Heart right ventricle (tissue), 16 donors: ENCODE measurements at regions not wholly inside any gene's neighbourhood (a gene's known extent, or its start where the extent isn't known, plus 50 kb on each side); places are given as distances from the start of the nearest gene placed in this dataset.

ENCODE experiments used
- ATAC-seq, 8 donors: fragments of 200-7000 bp; cut with Tn5 transposase; one replicate each; pipeline ENCODE4 v1.9.1; 2020; ENCODE audit warnings: mild to moderate bottlenecking in 8 of 8, moderate library complexity in 8 of 8, moderate number of reproducible peaks in 1 of 8
- DNase-seq, 2 donors: peaks; one replicate each; pipeline ENCODE4 v3.0.0-alpha.2; 2020
- H3K27ac ChIP-seq, 10 donors: fragments of 200-600 bp; sonication (generic) in 2 of 10; one replicate each; pipeline versions ENCODE4 v1.5.0 to v1.8.0; 2020 to 2022; ENCODE audit warnings: mild to moderate bottlenecking in 3 of 10
- H3K27me3 ChIP-seq, 7 donors: fragments of 200-600 bp; one replicate each; pipeline ENCODE4 v1.8.0; 2021 to 2022; ENCODE audit warnings: mild to moderate bottlenecking in 2 of 7
- H3K36me3 ChIP-seq, 9 donors: fragments of 200-600 bp; sonication (generic) in 1 of 9; one replicate each; pipeline versions ENCODE4 v1.5.0 to v1.8.0; 2020 to 2022; ENCODE audit warnings: mild to moderate bottlenecking in 2 of 9
- H3K4me1 ChIP-seq, 9 donors: fragments of 200-600 bp; sonication (generic) in 1 of 9; one replicate each; pipeline versions ENCODE4 v1.5.0 to v1.8.0; 2020 to 2022; ENCODE audit warnings: mild to moderate bottlenecking in 4 of 9
- H3K4me3 ChIP-seq, 10 donors: fragments of 200-600 bp; sonication (generic) in 2 of 10; one replicate each; pipeline versions ENCODE4 v1.5.0 to v1.8.0; 2020 to 2022; ENCODE audit warnings: mild to moderate bottlenecking in 7 of 10, moderate library complexity in 2 of 10
- H3K9me3 ChIP-seq, 11 donors: fragments of 200-600 bp in 10 of 11; sonication (generic) in 2 of 11; one replicate each; pipeline versions ENCODE4 v1.5.0 to v1.8.0; 2013 to 2022; ENCODE audit warnings: mild to moderate bottlenecking in 2 of 11, control low read depth in 1 of 11, moderate library complexity in 1 of 11
- CTCF ChIP-seq, 9 donors: fragments of 200-600 bp; sonication (generic) in 2 of 9; IDR thresholded peaks; one replicate each; pipeline versions ENCODE4 v1.5.0 to v1.8.0; 2021 to 2022; ENCODE audit warnings: antibody characterized with exemption in 9 of 9, mild to moderate bottlenecking in 5 of 9, moderate library complexity in 1 of 9
- WGBS, 2 donors: extraction: QIAGEN DNeasy Blood & Tissue Kit; methylation state at CpG; one replicate each; pipeline ENCODE4 v1.1.7; 2013; ENCODE audit warnings: inconsistent platforms in 1 of 2; 5-methylcytosine and 5-hydroxymethylcytosine counted together
- intact Hi-C, 10 donors: fragments of 100-400 bp; cut with DNase I; formaldehyde crosslinking; loops; one replicate each; pipeline versions ENCODE4 v1.11.1 to v1.14.2; 2022
- donor health status: Arrhythmogenic right ventricular cardiomyopathy.
- donor health status: ischemic (EF 13 %, LVEDD 7.1; RV severe dilation, severe dysfunction).
- donor health status: healthy with polysubstance abuse.
- donor health status: DM: no; HTN: yes; CAD: no.
- donor health status: DM: no; HTN: no; CAD: no.
- donor health status: ischemic (EF 25% LVEDD 6.9; RV normal size, moderate dysfunction).
- donor health status: ischemic (EF 25% LVEDD 5.7; RV mildly dilated, moderate dysfunction).
- donor health status: healthy.
- donor health status: DM: yes; HTN: yes; CAD: no.
- donor health status: Ischemic cardiomyopathy.
- donor health status: ischemic (EF 35%, LVEDD 5.7; RV mildly dilated, moderate dysfunction).
- donor health status: nonischemic (EF 11% LVEDD 7.7; RV severe dilation, severe dysfunction).
- donor health status: DM: yes; HTN: yes; CAD: no.
- donor health status: PGD.
- donor health status: ischemic (EF 29% LVEDD 5.4; RV normal size, mild dysfunction).
- donor health status: nonischemic (EF 23%, LVEDD 6.1; RV moderate dilation, normal function).

DNA sequence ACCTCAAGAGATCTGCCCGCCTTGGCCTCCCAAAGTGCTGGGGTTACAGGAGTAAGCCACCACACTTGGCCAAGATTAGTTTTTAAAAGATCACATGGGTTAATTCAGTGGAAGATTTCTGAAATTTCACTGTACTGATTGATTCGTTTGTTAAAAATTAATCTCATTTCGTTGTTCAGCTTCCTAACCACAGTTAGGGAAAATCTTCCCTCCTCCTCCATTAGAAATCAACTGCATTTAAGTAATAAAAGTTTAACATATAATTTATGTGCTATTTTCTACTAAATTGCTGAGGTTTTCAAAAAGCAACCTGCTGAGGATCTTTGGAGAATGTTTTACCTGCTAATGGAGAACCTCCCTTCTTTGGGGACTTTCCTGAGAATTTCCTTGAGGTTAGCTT, 522.4 kb downstream of the GATA3 start:
- 81 to 86% methylated on average over 3 of the region's 3 CpGs for WGBS, 2 donors
- Histone ChIP-seq H3K4me3 (no peak overlapping the region), H3K4me1 (no peaks in the 10 kb centered on the region), H3K9me3 (peaks cover 0 to 2% (median 0%) of the 10 kb centered on the region in 11 donors), H3K36me3 (no peaks in the 10 kb centered on the region), H3K27ac (no peak overlapping the region), H3K27me3 (peaks cover 0 to 6% (median 0%) of the 10 kb centered on the region in 7 donors)
- no peak for TF ChIP-seq CTCF (IDR thresholded peaks at IDR 0.05)
- no peak for ATAC-seq
- DNase-seq: no peak
- intact Hi-C loops: loop anchor here in 1 of 10 donors (2.0 kb wide), 1 partner anchor 38 kb away; no protein-coding TSS in a partner anchor

DNA sequence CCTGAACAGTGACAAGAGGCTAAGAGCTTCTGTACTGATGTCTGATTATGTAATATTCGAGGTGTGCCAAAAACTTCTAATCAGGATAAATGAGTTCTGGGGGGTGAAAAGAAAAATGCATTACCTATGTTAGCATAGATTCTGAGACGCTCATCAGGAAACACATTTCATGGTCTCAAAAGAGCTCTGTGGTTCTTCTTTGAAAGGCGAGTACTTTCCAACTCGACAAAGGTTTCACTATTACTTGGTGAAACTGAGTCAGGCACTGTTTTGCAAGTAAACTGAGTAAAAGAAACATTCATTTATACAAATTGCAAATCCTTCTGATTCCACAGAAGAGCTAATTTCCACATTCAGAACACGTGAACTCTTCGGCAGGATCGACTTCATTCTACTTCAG, 523.2 kb downstream of the GATA3 start:
- Histone ChIP-seq H3K36me3 (no peaks in the 10 kb centered on the region), H3K9me3 (peaks cover 0 to 2% (median 0%) of the 10 kb centered on the region in 11 donors), H3K4me3 (no peak overlapping the region), H3K4me1 (no peaks in the 10 kb centered on the region), H3K27ac (no peak overlapping the region), H3K27me3 (peaks cover 0 to 6% (median 0%) of the 10 kb centered on the region in 7 donors)
- no peak for DNase-seq
- WGBS, 2 donors: 87% methylated on average over 7 of the region's 7 CpGs
- no peak for ATAC-seq
- no peak for TF ChIP-seq CTCF (IDR thresholded peaks at IDR 0.05)
- intact Hi-C loops: loop anchor here in 1 of 10 donors (2.0 kb wide), 1 partner anchor 37 kb away; no protein-coding TSS in a partner anchor

GRCh38 chr10:8581521-8582225, 527.2 kb downstream of the GATA3 start:
- no peak for ATAC-seq
- Histone ChIP-seq H3K4me1 (no peaks in the 10 kb centered on the region), H3K9me3 (no peaks in the 10 kb centered on the region), H3K27ac (no peak overlapping the region), H3K4me3 (no peak overlapping the region), H3K27me3 (peaks cover 0 to 6% (median 0%) of the 10 kb centered on the region in 7 donors), H3K36me3 (no peaks in the 10 kb centered on the region)
- no peak for DNase-seq
- no peak for TF ChIP-seq CTCF (IDR thresholded peaks at IDR 0.05)
- WGBS, 2 donors: 78 to 83% methylated on average over 11 of the region's 11 CpGs
- intact Hi-C loops: no loop called here

GRCh38 chr10:8583096-8583495, 528.6 kb downstream of the GATA3 start:
- Histone ChIP-seq H3K27me3 (peaks cover 0 to 9% (median 0%) of the 10 kb centered on the region in 7 donors), H3K27ac (no peak overlapping the region), H3K36me3 (no peaks in the 10 kb centered on the region), H3K4me1 (no peaks in the 10 kb centered on the region), H3K4me3 (no peak overlapping the region), H3K9me3 (no peaks in the 10 kb centered on the region)
- TF ChIP-seq CTCF (IDR thresholded peaks at IDR 0.05): no peak
- no peak for DNase-seq
- 87 to 94% methylated on average over 2 of the region's 2 CpGs for WGBS, 2 donors
- ATAC-seq: no peak
- intact Hi-C loops: no loop called here
